Activated T-cell treated with anti-CD3 and anti-CD28 coated beads, Interleukin-2, amount 50 U/mL, for 4 hours (primary cell): ENCODE measurements at regions not wholly inside any gene's neighbourhood (a gene's known extent, or its start where the extent isn't known, plus 50 kb on each side); places are given as distances from the start of the nearest gene placed in this dataset.

Source experiments
- ATAC-seq, 2 donors: fragments of 200-7000 bp; cut with Tn5 transposase; one replicate each; pipeline ENCODE4 v1.10.0; 2021
- DNase-seq: peaks from one replicate; pipeline ENCODE4 v3.0.0-alpha.2; 2020
- H3K27me3 Mint-ChIP-seq: one replicate; pipeline ENCODE4 v1.8.0; 2021; ENCODE audit warnings: low read depth, mixed read lengths
- H3K36me3 Mint-ChIP-seq: one replicate; pipeline ENCODE4 v1.8.0; 2022; ENCODE audit warnings: mixed read lengths; ENCODE audit not compliant: insufficient read depth
- H3K4me1 Mint-ChIP-seq: one replicate; pipeline ENCODE4 v1.8.0; 2021; ENCODE audit warnings: low read depth, mixed read lengths
- H3K4me3 Mint-ChIP-seq: one replicate; pipeline ENCODE4 v1.8.0; 2021; ENCODE audit warnings: mild to moderate bottlenecking, moderate library complexity, mixed read lengths
- H3K9me3 Mint-ChIP-seq: one replicate; pipeline ENCODE4 v1.8.0; 2021; ENCODE audit warnings: mixed read lengths

DNA sequence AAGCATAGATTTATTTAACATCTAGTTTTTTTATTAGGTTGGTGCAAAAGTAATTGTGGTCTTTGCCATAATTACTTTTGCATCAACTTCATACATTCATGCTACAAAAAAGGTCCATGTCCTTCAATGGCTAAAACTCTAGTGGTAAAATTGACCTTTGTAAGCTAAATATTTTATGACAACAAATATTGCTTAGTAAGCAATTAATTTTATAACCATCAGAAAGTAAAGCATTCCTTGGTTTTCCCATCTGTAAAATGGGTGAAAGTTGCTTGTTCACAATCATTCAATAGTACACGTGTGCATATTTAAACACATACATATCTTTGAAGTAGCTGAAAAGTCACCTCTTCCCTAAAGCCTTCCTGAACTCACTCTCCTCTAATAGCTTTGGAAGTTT is 789.6 kb downstream of the CDH8 start:
- Mint-ChIP-seq H3K4me3 (no peak overlapping the region), H3K36me3 (no peaks in the 10 kb centered on the region), H3K4me1 (no peaks in the 10 kb centered on the region), H3K27me3 (no peaks in the 10 kb centered on the region), H3K9me3 (peaks cover 17% of the 10 kb centered on the region)
- DNase-seq (no peak), ATAC-seq (no peak)

DNA sequence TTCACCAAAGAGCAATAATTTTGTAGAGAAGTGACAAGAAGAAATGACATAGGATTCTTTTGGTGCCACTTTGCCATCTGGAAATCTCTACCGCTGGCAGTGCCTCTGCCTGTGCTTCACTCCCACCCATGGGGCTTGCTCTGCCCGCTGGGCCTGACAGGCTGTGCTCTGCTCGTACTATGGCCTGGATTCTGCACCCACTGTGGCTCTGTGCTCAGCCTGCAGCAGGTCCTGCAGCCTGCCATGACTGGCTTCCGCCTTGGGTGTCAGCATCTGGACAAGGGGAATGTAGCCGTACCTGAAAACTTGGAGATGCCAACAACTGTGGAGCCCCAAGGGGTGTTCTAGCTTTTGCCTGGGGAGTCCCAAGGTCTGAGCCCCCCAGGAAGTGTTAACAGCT is 792.3 kb downstream of the CDH8 start:
- Mint-ChIP-seq H3K4me3 (no peak overlapping the region), H3K4me1 (no peaks in the 10 kb centered on the region), H3K27me3 (no peaks in the 10 kb centered on the region), H3K36me3 (no peaks in the 10 kb centered on the region), H3K9me3 (peaks cover 9% of the 10 kb centered on the region)
- DNase-seq (no peak), ATAC-seq (no peak)

DNA sequence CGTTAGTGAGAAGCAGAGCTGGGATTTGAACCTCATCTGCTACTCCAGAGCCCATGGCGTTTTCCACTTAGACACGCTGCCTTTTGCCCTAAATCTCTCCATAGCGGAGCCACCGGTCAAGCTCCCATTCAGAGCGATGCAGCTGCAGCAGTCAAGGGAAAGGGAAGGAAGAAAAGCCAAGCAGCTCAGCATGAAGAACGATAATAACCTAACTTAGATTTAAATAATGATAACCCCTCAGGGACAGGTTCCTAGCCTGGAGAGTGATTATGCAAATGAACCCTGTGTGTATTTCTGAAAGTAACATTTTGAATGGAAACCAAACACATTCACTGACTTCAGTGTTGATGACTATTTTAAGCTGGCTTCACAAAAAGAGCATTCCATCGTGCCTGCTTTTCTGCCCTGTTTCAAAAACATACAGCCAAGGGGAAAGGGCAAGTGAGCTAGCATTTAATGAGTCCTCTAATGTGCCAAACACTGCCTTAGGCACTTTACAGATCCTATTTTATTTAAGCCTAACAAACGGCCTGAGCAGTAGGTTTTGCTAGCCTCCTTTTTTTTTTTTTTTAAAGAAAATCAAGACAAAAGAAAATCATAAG is 798.3 kb downstream of the CDH8 start:
- DNase-seq (no peak), ATAC-seq (no peak)
- peaks cover 4% of the 10 kb centered on the region for H3K9me3 Mint-ChIP-seq
- no peaks in the 10 kb centered on the region for H3K36me3 Mint-ChIP-seq
- no peaks in the 10 kb centered on the region for H3K27me3 Mint-ChIP-seq
- no peak overlapping the region for H3K4me3 Mint-ChIP-seq
- H3K4me1 Mint-ChIP-seq = no peaks in the 10 kb centered on the region

DNA sequence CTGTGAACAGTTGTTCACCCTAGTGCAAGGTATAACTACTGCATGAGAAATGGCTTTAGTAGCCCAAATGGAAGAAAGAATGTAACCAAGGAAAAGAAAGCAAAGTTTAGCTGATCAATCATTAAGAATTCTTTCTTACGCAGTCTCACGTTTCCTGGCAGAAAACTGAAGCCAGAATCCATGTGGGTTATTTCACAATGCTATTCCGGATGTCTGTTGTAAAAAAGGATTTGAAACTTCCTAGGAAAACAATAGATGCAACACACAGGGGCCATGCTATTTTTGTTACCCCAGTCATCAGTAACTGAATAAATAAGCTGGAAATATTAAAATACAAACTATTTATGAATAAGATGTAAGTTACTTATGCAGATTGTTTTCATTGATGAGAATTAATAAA is 802.5 kb downstream of the CDH8 start:
- no peak for ATAC-seq
- H3K4me3 Mint-ChIP-seq = no peak overlapping the region
- no peaks in the 10 kb centered on the region for H3K4me1 Mint-ChIP-seq
- DNase-seq = no peak
- no peaks in the 10 kb centered on the region for H3K27me3 Mint-ChIP-seq
- H3K9me3 Mint-ChIP-seq = peaks cover 9% of the 10 kb centered on the region
- no peaks in the 10 kb centered on the region for H3K36me3 Mint-ChIP-seq

DNA sequence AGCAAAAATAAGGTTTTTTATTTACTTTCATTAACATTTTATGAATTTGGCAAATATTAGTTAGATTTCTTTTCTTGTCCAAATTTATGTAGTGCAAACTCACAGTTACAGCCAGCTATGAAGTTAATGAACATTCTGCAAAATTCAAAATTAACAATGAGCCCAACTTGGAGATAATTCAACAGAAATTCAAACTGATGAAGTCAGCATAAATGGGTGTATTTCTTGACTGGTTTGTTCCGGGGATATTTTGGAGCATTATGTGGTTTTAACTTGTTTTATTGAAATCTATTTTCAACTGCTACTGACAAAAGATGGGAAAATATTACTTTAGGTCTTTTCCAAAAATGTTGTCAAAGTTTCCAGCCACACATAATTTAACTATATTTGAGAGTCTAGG is 807.9 kb downstream of the CDH8 start:
- Mint-ChIP-seq H3K4me1 (no peaks in the 10 kb centered on the region), H3K36me3 (no peaks in the 10 kb centered on the region), H3K9me3 (peaks cover 18% of the 10 kb centered on the region), H3K27me3 (no peaks in the 10 kb centered on the region), H3K4me3 (no peak overlapping the region)
- ATAC-seq = no peak
- DNase-seq = no peak

DNA sequence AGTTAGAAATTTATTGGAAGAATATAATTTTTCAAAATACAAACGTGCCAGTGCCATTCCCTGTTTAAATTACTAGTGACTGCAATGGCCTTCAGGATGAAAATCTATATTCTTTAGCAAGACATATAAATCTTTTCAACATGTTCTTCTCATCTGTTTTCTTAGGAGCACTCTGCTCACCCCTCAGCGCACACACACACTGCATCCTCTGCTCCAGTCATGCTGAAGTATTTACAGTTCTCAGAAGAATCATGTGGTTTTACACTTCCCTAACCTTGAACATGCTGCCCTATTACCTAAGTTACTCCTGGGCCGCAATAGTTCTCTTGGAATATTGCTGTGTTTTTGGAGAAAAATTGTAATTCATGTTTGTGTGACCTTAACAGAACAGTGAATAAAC is 820.6 kb downstream of the CDH8 start:
- Mint-ChIP-seq H3K4me1 (no peaks in the 10 kb centered on the region), H3K4me3 (no peak overlapping the region), H3K27me3 (no peaks in the 10 kb centered on the region), H3K9me3 (peaks cover 16% of the 10 kb centered on the region), H3K36me3 (no peaks in the 10 kb centered on the region)
- ATAC-seq (no peak), DNase-seq (no peak)

DNA sequence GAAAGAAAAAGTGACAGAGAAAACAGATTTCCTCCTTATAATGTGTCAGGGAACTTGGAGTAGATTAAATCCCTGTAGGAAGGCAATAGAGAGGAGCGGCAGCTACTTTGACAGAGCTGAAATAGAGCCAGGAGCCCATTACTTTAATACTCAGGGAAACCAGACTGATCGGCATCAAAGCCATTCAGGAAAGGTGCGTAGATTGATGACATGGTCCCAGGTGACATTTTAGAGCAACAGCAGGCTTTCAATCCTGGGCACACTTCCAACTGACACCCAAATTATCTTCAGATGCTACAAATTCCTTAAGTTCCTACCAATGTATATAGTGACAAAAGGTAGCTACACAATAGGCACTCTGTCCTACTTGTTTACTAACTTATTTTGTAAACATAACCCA is 821.5 kb downstream of the CDH8 start:
- H3K4me1 Mint-ChIP-seq = no peaks in the 10 kb centered on the region
- DNase-seq = no peak
- no peaks in the 10 kb centered on the region for H3K36me3 Mint-ChIP-seq
- H3K27me3 Mint-ChIP-seq = no peaks in the 10 kb centered on the region
- H3K9me3 Mint-ChIP-seq = peaks cover 19% of the 10 kb centered on the region
- no peak overlapping the region for H3K4me3 Mint-ChIP-seq
- no peak for ATAC-seq

DNA sequence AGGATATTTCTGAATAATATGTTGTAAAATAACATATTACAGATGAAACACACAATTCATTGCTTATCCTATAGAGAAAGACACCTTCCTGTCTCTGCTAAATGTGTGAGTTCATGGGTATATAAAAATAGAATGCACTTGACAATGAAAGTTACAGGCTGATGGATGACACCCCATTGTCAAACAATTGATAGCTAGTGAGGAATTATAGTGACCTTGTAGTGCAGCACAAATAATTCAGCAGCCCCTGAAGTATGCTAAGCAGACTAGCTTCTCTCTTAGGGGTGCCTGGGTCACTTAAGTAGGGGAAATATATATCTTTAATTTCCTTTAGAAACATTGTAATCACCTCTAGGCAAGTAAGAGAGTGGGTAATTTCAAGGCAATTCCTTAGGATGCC is 826.2 kb downstream of the CDH8 start:
- ATAC-seq (no peak), DNase-seq (no peak)
- no peaks in the 10 kb centered on the region for H3K27me3 Mint-ChIP-seq
- no peaks in the 10 kb centered on the region for H3K4me1 Mint-ChIP-seq
- H3K4me3 Mint-ChIP-seq = no peak overlapping the region
- no peaks in the 10 kb centered on the region for H3K36me3 Mint-ChIP-seq
- peaks cover 22% of the 10 kb centered on the region for H3K9me3 Mint-ChIP-seq

DNA sequence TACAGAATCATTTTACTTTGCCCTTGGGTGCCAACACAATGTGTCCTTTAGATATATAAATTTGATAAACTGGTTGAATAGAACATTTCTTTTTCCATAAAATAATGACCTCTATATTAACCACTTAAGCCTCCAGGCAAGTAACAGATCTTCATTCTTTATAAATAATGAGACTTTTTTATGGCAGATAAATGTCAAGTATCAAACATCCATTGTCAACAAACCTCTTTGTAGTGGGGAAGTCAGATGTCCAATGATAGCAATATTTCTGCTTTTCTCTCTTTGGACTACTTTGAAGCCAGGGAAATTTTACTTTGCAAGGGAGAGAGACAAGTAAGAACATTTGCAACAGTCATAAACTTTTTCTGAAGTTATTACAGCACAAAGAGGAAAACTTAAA is 841.2 kb downstream of the CDH8 start:
- H3K4me1 Mint-ChIP-seq = no peaks in the 10 kb centered on the region
- no peak overlapping the region for H3K4me3 Mint-ChIP-seq
- no peaks in the 10 kb centered on the region for H3K27me3 Mint-ChIP-seq
- H3K9me3 Mint-ChIP-seq = peaks cover 29% of the 10 kb centered on the region
- no peak for DNase-seq
- ATAC-seq = no peak
- no peaks in the 10 kb centered on the region for H3K36me3 Mint-ChIP-seq

DNA sequence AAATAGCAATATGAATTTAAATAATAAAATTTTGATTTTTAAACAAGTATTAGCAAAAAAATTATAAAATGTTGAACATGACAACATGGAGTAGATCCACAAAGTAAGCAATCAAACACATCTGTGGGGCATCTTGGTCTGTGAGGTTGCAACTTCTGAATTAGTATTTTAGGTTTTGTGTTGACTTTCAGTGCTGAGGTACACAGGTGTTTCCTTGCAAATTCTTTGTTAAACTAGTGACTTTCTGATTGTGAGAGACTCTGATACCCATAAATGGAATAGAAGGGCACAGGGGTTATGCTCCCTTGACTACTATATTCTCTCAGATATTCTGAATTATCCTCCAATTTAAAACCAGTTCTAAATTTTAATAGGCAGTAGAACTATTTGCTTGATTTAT is 841.7 kb downstream of the CDH8 start:
- H3K4me3 Mint-ChIP-seq = no peak overlapping the region
- H3K4me1 Mint-ChIP-seq = no peaks in the 10 kb centered on the region
- peaks cover 29% of the 10 kb centered on the region for H3K9me3 Mint-ChIP-seq
- H3K27me3 Mint-ChIP-seq = no peaks in the 10 kb centered on the region
- ATAC-seq = no peak
- no peaks in the 10 kb centered on the region for H3K36me3 Mint-ChIP-seq
- no peak for DNase-seq

DNA sequence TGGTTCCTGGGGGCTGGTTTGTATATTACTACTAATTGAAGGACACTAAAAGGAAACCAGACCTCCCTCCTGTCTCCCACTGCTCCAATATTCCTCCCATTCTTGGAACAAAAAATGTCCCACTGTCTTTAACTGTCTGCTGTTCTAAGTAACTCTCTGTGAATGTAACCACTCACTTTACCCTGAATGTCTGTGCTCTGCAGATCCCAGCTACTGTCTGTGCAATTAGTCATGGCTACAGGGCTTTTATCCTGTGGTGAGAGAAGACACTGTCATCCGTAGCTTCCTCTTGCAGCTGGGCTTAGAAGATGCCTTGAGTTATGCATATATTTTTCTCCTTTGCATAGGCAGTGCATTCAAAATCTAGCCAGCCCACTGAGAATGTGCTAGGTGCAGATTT is 853.8 kb downstream of the CDH8 start:
- ATAC-seq (no peak), DNase-seq (no peak)
- no peaks in the 10 kb centered on the region for H3K4me1 Mint-ChIP-seq
- no peaks in the 10 kb centered on the region for H3K36me3 Mint-ChIP-seq
- no peak overlapping the region for H3K4me3 Mint-ChIP-seq
- H3K27me3 Mint-ChIP-seq = no peaks in the 10 kb centered on the region
- H3K9me3 Mint-ChIP-seq = peaks cover 15% of the 10 kb centered on the region

DNA sequence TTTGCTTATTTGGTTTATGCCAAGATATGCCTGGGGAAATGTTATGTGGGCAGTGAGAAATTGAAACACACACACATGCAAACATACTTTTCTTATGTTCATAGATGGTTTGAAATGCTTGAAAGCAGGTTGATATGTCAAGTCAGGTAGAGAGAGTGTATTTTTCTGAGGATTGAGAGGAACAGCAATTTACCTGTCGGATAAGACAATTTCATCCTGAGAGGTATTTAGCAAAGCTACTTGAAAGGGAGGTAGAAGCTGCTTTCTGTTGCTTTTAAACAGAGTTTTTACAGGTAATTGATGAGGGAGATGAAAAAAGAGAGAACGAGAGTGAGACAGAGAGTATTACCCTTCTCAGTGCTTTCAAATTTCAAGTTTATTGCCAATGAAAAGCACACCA is 854.3 kb downstream of the CDH8 start:
- ATAC-seq = no peak
- H3K4me1 Mint-ChIP-seq = no peaks in the 10 kb centered on the region

DNA sequence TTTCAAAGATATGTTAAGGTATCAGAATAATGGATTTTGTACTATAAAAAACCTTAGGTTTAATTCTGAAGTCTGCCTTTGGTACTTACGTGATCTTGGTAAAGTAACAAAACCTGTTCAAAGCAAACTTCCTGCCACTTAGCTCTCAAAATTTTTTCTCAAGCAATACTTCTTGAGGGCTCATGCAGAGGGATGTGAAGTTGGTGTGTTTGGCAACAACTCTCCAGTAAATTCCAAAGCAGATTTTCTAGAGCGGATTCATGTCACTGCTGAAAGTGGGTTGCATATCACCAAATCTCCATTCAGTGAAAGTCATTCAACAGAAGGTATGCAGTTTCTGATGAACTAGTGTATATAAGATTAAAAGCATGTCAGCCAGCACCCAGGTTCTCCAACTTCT is 856.7 kb downstream of the CDH8 start:
- Mint-ChIP-seq H3K4me1 (no peaks in the 10 kb centered on the region), H3K4me3 (no peak overlapping the region), H3K27me3 (no peaks in the 10 kb centered on the region), H3K9me3 (peaks cover 30% of the 10 kb centered on the region), H3K36me3 (no peaks in the 10 kb centered on the region)
- ATAC-seq (no peak), DNase-seq (no peak)

More for the DNA sequence above, 854.3 kb downstream of the CDH8 start:
- no peaks in the 10 kb centered on the region for H3K27me3 Mint-ChIP-seq
- DNase-seq = no peak
- H3K4me3 Mint-ChIP-seq = no peak overlapping the region
- peaks cover 19% of the 10 kb centered on the region for H3K9me3 Mint-ChIP-seq
- no peaks in the 10 kb centered on the region for H3K36me3 Mint-ChIP-seq

DNA sequence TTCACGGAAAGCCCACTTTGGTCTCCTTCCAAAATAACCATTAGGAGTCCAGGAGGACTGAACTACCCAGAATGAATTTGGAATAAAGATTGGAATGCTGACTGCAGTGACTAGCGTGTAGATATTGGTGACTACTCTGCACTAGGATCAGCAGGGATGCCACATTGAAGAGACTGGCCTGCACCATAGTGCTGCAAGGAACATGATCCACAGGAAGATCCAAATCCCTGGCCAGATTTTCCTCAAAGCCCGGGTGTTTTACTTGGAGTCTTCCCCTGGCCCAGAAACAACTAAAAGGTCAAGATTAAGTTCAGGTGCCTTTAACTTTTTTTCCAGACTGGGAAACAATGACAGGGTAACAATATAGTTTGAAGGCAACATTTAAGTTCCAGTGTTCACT is 870.4 kb downstream of the CDH8 start:
- H3K36me3 Mint-ChIP-seq = no peaks in the 10 kb centered on the region
- ATAC-seq (no peak), DNase-seq (no peak)
- H3K4me3 Mint-ChIP-seq = no peak overlapping the region
- H3K4me1 Mint-ChIP-seq = no peaks in the 10 kb centered on the region
- H3K27me3 Mint-ChIP-seq = no peaks in the 10 kb centered on the region
- H3K9me3 Mint-ChIP-seq = peaks cover 21% of the 10 kb centered on the region

DNA sequence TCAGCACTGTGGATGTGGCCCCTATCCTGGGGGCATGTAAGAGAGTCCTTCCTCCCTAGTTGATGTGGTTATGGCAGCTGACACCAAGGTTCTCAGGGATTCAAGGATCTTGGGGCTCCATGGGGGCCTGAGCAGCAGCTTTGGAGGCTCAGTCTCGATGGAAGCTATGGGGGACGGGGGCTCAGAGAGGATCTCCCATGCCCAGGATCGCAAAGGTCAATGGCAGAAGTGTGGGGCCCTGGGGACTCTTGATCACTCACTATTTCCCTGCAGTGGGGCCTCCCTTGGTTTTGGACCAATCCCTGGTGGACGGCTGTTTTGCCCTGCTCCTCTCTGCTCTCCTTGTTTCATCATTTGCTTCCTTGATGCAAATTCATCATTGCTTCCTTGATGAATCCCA is 885.9 kb downstream of the CDH8 start:
- no peaks in the 10 kb centered on the region for H3K36me3 Mint-ChIP-seq
- DNase-seq (no peak), ATAC-seq (no peak)
- H3K4me1 Mint-ChIP-seq = no peaks in the 10 kb centered on the region
- H3K4me3 Mint-ChIP-seq = no peak overlapping the region
- H3K27me3 Mint-ChIP-seq = no peaks in the 10 kb centered on the region
- peaks cover 9% of the 10 kb centered on the region for H3K9me3 Mint-ChIP-seq

DNA sequence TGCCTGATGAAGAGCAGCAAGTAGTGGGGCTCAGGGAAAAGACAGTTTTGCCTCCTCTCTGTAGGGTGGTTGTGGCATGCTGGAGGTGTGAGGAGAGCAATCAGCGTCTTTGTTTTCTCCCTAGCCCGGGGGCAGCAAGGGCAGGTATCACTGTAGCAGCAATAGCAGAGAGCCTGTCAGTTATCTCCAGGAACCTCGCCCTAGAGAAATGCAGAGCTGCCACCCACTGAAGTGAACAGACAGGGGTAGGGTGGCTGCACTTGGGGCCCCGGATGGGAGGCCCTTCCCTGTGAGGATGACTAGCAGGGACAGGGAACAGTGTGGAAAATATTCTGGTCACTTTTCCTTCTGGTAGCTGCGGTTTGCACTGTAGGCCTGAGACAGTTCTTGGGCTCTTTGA is 886.5 kb downstream of the CDH8 start:
- no peaks in the 10 kb centered on the region for H3K36me3 Mint-ChIP-seq
- H3K27me3 Mint-ChIP-seq = no peaks in the 10 kb centered on the region
- H3K9me3 Mint-ChIP-seq = peaks cover 9% of the 10 kb centered on the region
- H3K4me3 Mint-ChIP-seq = no peak overlapping the region
- no peaks in the 10 kb centered on the region for H3K4me1 Mint-ChIP-seq
- DNase-seq (no peak), ATAC-seq (no peak)
